Right renal cortex interstitium (tissue), 3 donors: ENCODE measurements at regions not wholly inside any gene's neighbourhood (a gene's known extent, or its start where the extent isn't known, plus 50 kb on each side); places are given as distances from the start of the nearest gene placed in this dataset.

Source experiments
- DNase-seq, 3 donors: peaks; one replicate each; pipeline ENCODE4 v3.0.0-alpha.2; 2013; ENCODE audit warnings: low read depth in 3 of 3, low spot score in 2 of 3

GRCh38 chr4:175369087-175369486, 443.0 kb downstream of the GPM6A start:
- DNase-seq, result no peak

GRCh38 chr4:175371091-175371490, 441.0 kb downstream of the GPM6A start:
- no peak for DNase-seq

GRCh38 chr4:175373031-175373430, 439.0 kb downstream of the GPM6A start:
- no peak for DNase-seq

DNA sequence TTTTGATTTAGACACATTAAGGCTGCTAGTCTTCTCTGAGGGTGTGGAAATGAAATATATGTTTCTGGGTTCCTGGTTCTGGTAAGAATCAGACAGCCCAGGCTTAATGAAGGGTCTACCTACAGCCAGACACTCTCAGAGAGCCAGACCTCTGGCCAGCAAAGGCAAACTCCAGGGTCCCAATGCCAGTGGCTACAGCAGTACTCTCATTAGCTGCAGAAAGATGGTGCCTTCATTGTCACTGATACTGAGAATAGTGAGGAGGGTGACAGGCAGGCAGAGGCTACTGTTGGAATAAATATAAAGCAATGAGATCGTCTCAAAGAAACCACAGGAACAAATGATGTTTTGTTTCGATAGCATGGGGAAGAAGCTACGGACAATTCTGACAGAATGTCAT, 437.6 kb downstream of the GPM6A start:
- no peak for DNase-seq

- no peak for DNase-seq
These were observed 435.6 kb downstream of the GPM6A start for GRCh38 chr4:175376287-175376977.

GRCh38 chr4:175377203-175377602, 434.9 kb downstream of the GPM6A start:
- no peak for DNase-seq

DNA sequence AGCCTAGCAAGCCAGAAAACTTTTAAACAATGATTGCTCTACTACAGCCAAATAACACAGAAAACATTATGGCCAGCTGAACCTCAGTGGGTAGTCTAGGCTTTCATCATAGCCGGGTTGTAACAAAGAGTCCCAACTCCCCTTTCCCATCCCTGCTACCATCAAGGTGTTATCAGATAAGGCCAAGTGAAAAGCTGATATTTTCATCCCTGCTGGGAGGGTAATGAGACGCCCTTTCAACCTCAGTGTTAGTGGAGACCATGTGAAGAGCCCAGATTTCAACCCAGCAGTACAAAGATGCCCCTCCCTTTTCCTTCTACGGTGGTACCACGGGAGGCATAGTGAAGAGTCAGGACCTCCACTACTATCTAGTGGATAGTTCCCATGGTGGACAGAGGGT, 433.7 kb downstream of the GPM6A start:
- DNase-seq, result no peak

GRCh38 chr4:175380841-175381240, 431.2 kb downstream of the GPM6A start:
- no peak for DNase-seq

- DNase-seq, result no peak
These were observed 426.3 kb downstream of the GPM6A start for GRCh38 chr4:175385797-175386196.

DNA sequence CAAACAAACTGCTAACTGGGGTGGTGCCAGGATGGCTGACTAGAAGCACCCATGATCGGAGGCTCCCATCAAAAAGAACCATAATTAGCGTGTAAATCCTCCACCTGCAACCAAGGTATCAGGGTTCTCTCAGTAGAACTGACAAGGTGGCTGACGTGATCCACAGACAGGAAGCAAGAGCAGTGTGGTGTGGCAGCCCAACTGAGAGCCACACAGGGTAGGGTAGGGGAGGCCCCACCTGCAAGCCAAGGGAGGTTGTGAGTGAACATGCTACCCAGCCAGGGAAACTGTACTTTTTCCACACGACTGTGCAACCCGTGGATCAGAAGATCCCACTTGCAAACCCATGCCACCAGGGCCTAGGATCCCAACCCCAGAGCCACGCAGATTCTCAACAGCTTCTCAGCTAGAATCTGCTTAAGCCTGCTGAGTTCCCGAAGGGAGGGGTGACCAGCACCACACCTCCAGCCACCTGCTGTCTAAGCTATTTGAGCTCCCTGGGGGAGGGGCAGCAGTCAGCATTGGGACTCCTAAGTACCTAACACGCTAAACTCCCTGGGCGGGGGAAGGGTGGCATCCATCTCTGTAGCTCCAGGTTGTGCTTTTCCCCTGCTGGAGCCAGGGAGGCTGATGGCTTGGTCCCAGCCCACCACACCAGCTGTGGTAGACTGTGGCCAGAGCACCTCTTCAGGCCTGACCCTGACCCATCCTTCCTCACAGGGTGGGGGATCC, 425.1 kb downstream of the GPM6A start:
- DNase-seq, result no peak

DNA sequence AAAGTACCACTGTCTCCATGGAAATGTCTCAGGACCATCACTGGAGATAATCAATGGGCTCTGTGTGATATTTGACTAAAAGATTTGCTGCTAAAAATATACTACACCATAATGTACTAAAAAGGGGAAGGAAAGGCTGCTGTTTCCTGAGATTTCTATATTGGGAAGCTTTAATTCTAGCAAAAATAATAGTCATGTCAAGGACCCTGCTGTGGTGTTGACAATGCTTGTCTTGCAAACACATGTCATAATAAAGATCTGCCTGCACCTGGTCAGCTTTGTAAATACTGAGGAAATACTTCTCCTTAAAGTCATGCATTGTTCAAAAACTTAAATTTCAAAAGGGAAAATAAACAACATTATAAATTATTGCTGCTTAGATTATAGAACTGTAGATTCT, 417.9 kb downstream of the GPM6A start:
- DNase-seq, result no peak

DNA sequence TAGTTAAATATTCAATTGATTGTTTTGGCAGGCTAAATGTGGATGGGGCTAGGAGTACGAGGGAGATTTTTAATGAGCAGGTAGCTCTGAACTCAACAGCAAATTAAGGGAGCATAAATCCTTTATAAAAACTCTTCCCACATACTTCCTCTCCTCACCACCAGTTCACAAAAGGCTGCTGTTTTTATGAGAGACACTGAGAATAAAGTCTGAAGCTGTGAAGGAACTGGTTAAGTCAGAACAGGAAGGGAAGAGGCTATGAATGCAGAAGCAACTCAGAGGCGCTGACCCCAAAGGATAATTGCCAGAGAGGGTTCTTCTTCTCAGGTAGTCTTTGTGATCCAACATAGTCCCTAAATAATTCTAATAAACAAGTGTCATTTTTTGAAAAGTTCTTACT, 406.1 kb downstream of the GPM6A start:
- no peak for DNase-seq

- DNase-seq, result no peak
These were observed 404.1 kb downstream of the GPM6A start for GRCh38 chr4:175407926-175408325.

DNA sequence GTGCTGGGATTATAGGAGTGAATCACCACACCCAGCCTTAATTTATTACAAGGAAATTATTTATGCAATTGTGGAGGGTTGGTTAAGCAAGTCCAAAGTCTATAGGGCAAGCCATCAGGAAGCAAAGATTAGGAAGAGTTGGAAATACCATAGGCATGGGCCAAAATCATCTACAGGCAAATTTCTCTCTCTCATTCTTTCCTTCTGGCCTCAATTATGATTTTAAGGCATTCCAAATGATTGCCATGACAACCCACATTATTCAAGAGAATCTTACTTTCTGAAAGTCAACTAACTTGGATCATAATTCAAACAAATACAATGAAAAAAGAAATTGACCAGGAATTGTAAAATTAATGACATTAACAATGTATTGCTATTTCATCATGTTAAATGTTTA, 400.8 kb downstream of the GPM6A start:
- no peak for DNase-seq

- no peak for DNase-seq
These were observed 399.9 kb downstream of the GPM6A start for GRCh38 chr4:175412161-175412560.

GRCh38 chr4:175412746-175413145, 399.3 kb downstream of the GPM6A start:
- DNase-seq, result no peak

DNA sequence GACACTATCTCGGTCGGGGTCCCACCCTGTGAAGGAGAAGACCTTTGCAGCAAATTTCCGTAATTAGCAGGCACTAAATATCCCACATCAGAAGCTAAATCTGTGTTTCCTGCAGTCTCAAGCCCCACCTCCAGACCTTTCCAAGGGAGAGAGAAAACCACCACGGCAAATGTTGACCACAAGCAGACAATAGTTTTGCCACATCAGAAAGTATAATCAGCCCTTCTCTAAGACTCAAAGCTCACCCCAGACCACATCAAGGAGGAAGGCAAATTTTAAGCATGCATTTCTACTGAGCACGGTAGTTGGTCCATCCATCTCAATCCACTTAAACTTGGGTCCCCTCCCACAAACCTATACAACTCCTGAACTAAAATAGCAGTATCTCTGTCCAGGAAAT, 398.5 kb downstream of the GPM6A start:
- no peak for DNase-seq

DNA sequence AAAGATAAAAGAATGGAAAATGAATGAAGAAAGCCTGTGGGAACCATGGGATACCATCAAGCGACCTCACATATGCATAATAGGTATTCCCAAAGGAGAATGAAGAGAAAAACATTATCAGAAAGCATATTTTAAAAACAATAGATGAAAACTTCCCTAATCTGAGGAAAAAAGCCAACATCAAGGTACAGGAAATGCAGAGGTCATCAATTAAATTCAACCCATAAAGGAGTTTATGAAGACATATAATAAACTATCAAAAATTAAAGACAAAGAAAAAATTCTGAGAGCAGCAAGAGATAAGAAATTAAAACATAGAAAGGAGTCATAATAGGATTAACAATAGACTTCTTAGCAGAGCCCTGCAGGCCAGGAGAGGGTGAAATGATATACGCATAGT, 397.5 kb downstream of the GPM6A start:
- DNase-seq, result no peak

DNA sequence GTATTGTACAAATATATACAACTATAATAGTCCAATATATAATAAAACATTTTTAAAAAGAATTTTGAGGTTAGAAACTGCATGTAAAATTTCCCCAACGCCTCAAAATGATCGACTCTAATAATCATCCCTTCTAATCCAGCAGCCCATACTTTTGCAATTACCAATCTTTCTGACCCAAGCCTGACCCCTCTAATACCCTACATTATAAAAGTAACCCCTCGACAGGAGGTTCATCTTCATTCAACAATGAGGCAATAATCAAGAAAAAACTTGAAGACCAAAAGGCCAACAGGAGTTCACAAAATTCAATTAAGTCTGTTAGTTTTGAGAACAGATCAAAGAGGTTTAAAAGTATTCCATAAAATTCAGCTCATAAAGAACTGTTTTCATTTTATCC, 393.5 kb downstream of the GPM6A start:
- DNase-seq, result no peak

- DNase-seq, result no peak
These were observed 392.8 kb downstream of the GPM6A start for GRCh38 chr4:175419236-175419718.

DNA sequence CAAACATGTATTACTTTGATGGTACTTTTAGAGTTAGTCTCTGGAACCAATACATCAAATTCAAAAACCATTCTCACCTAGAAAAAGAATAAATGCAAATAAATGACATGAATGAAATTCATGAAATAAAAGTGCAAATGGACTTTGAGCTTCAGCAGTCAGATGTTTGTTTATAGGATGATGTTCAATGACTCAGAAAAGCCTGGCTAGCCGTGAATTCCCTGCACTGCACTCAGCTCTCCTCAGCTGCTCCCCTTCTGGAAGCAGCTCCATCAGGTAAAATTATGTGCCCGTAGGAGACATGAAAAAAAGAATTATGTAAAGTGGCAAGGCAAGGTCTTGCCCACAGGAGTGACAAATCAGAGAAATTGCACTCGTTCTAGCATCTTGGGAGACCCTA, 390.6 kb downstream of the GPM6A start:
- DNase-seq, result no peak

GRCh38 chr4:175422331-175422730, 389.7 kb downstream of the GPM6A start:
- no peak for DNase-seq
